HepG2 (cell line): ENCODE measurements at regions not wholly inside any gene's neighbourhood (a gene's known extent, or its start where the extent isn't known, plus 50 kb on each side); places are given as distances from the start of the nearest gene placed in this dataset.

ENCODE experiments used
- ATAC-seq: fragments of 200-7000 bp; cut with Tn5 transposase; 3 replicates; pipeline ENCODE4 v1.9.1; 2020; ENCODE audit warnings: mild to moderate bottlenecking, moderate library complexity
- BruUV-seq: library from RNA; stranded (reverse); fragments of 400-500 nt; replicated peaks from 2 replicates; lab custom pipeline; 2021; lab: Mats Ljungman, UMichigan
- CTCF ChIA-PET: fragments of 300-600 bp; formaldehyde crosslinking; extraction: SDS; loops from one replicate; lab custom pipeline; 2021; ENCODE audit warnings: low total read pairs, inconsistent platforms, low intra/inter-chr PET ratio; lab: Yijun Ruan, JAX
- POLR2A ChIA-PET: fragments of 350-600 bp; sonication (Branson Sonifier 250); formaldehyde crosslinking; loops from one replicate; lab custom pipeline; 2020; ENCODE audit warnings: antibody characterized with exemption, inconsistent platforms; lab: Yijun Ruan, JAX
- DNase-seq: peaks from one replicate; pipeline ENCODE4 v3.0.0-alpha.2; 2015; ENCODE audit warnings: low spot score
- FAIRE-seq: peaks from 3 replicates; lab custom pipeline; 2011; peaks lifted over from hg19 to GRCh38; lab: Jason Lieb, UNC
- H2AFZ ChIP-seq: one replicate; pipeline ENCODE4 v1.6.1; 2011; ENCODE audit warnings: low read length, inconsistent platforms
- H3K27ac ChIP-seq: fragments of 300-600 bp; 3 replicates; pipeline ENCODE4 v1.8.0; 2011; ENCODE audit warnings: mixed run types, mild to moderate bottlenecking, mixed read lengths, low read length, inconsistent platforms; ENCODE audit not compliant: insufficient read depth; ENCODE audit errors: extremely low read length
- H3K27me3 ChIP-seq, 2 experiments: fragments of 200-600 bp in 1 of 2; 2 replicates in 1 of 2; 3 replicates in 1 of 2; pipeline versions ENCODE4 v1.6.0 to v1.8.0; 2011; ENCODE audit warnings: low read length in 2 of 2, mild to moderate bottlenecking in 2 of 2, moderate library complexity in 2 of 2, inconsistent platforms in 1 of 2; ENCODE audit not compliant: insufficient read depth in 2 of 2, control insufficient read depth in 1 of 2
- H3K36me3 ChIP-seq, 2 experiments: fragments of 200-600 bp in 1 of 2; replicated peaks in 1 of 2; 2 replicates in 1 of 2; 3 replicates in 1 of 2; pipeline versions ENCODE4 v1.5.1 to v1.8.0; 2011; ENCODE audit warnings: low read length in 2 of 2, inconsistent platforms in 1 of 2; ENCODE audit not compliant: insufficient read depth in 2 of 2, control insufficient read depth in 1 of 2
- H3K4me1 ChIP-seq: 2 replicates; pipeline ENCODE4 v1.5.1; 2012; ENCODE audit warnings: low read length, inconsistent platforms; ENCODE audit not compliant: insufficient read depth
- H3K4me2 ChIP-seq: 2 replicates; pipeline ENCODE4 v1.6.0; 2011; ENCODE audit warnings: low read depth, low read length, inconsistent platforms
- H3K4me3 ChIP-seq, 3 experiments: fragments of 200-600 bp in 1 of 3; sonication (generic), shearing (Covaris generic) in 1 of 3; replicated peaks in 1 of 3; 2 replicates each; pipeline ENCODE4 v1.5.1; 2011 to 2016; ENCODE audit warnings: low read length in 3 of 3, inconsistent platforms in 2 of 3, low read depth in 2 of 3, mild to moderate bottlenecking in 2 of 3, control low read depth in 1 of 3, mixed read lengths in 1 of 3; ENCODE audit not compliant: insufficient read depth in 1 of 3
- H3K79me2 ChIP-seq: one replicate; pipeline ENCODE4 v1.6.1; 2011; ENCODE audit warnings: low read length, inconsistent platforms; ENCODE audit not compliant: insufficient read depth
- H3K9ac ChIP-seq: 2 replicates; pipeline ENCODE4 v1.6.0; 2011; ENCODE audit warnings: mild to moderate bottlenecking, low read depth, low read length, inconsistent platforms; ENCODE audit not compliant: insufficient read depth
- H3K9me3 ChIP-seq: 2 replicates; pipeline ENCODE4 v1.5.1; 2012; ENCODE audit warnings: mild to moderate bottlenecking, low read length
- H4K20me1 ChIP-seq: 2 replicates; pipeline ENCODE4 v1.6.0; 2011; ENCODE audit warnings: inconsistent platforms, mild to moderate bottlenecking, low read length, moderate library complexity; ENCODE audit not compliant: insufficient read depth
- ISL2 ChIP-seq: sonication (generic); formaldehyde crosslinking; IDR thresholded peaks from 2 replicates; pipeline ENCODE4 v1.5.0; 2020; ENCODE audit warnings: missing genetic modification reagents
- MIER2 ChIP-seq: IDR thresholded peaks from 2 replicates; pipeline ENCODE4 v1.6.1; 2016; ENCODE audit warnings: missing biosample characterization, missing genetic modification reagents
- PTBP1 ChIP-seq: fragments of 200-400 bp; formaldehyde crosslinking; IDR thresholded peaks from 2 replicates; pipeline ENCODE4 v1.6.1; 2018; ENCODE audit warnings: low read length, low read depth; ENCODE audit not compliant: poor library complexity, severe bottlenecking
- THAP11 ChIP-seq: IDR thresholded peaks from 2 replicates; pipeline ENCODE4 v1.6.1; 2016; ENCODE audit warnings: missing biosample characterization, missing genetic modification reagents
- ZNF12 ChIP-seq: sonication (generic); formaldehyde crosslinking; IDR thresholded peaks from 2 replicates; pipeline ENCODE4 v1.5.0; 2020; ENCODE audit warnings: missing genetic modification reagents
- ZNF564 ChIP-seq: sonication (generic); formaldehyde crosslinking; IDR thresholded peaks from 2 replicates; pipeline ENCODE4 v1.8.1; 2023; ENCODE audit warnings: mild to moderate bottlenecking, missing genetic modification reagents
- WGBS: methylation state at CpG from one replicate; pipeline ENCODE4 v1.1.6; 2017; ENCODE audit warnings: low lambda C conversion rate; 5-methylcytosine and 5-hydroxymethylcytosine counted together
- in situ Hi-C: cut with HindIII; loops from 2 replicates; pipeline ENCODE4 v1.10.0; 2017; ENCODE audit warnings: low pct_unique_long_range_greater_than_20kb; ENCODE audit not compliant: extremely low pct_ligation_motif_present
- intact Hi-C: fragments of 100-400 bp; cut with micrococcal nuclease; formaldehyde crosslinking; loops from one replicate; pipeline ENCODE4 v1.10.0; 2022; ENCODE audit not compliant: unreplicated experiment
- TF ChIP-seq, protein P1 (sequence below): IDR thresholded peaks from 2 replicates; pipeline ENCODE4 v1.4.0; 2020; ENCODE audit warnings: mild to moderate bottlenecking, missing genetic modification reagents
- TF ChIP-seq, protein P2 (sequence below): conservative IDR thresholded peaks from 2 replicates; pipeline ENCODE4 v1.6.1; 2018; ENCODE audit warnings: missing genetic modification reagents

DNA sequence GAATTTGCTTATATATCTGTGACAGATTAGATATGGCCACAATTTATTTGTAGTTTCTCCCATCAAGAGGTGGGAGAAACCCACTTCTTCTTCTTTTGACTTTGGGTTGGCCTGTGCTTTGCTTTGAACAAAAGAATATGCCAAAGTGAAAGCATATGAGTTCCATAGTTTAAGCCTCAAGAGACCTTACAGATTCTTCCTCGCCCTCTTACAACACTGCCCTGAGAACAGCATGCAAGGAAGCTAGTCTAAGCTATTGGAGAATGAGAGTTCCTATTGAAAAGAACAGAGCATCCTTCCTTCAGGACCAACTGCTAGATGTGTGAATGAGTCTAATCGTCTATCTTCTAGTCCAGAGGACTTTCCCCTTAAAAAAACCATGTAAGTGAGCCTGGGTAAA lies 394.8 kb downstream of the TUSC7 start:
- ChIA-PET CTCF (no interaction called here), POLR2A (no interaction called here)
- no peak for TF ChIP-seq MIER2 (CRISPR knock-in tag)
- TF ChIP-seq PTBP1: no peak
- TF ChIP-seq, protein P1, sequence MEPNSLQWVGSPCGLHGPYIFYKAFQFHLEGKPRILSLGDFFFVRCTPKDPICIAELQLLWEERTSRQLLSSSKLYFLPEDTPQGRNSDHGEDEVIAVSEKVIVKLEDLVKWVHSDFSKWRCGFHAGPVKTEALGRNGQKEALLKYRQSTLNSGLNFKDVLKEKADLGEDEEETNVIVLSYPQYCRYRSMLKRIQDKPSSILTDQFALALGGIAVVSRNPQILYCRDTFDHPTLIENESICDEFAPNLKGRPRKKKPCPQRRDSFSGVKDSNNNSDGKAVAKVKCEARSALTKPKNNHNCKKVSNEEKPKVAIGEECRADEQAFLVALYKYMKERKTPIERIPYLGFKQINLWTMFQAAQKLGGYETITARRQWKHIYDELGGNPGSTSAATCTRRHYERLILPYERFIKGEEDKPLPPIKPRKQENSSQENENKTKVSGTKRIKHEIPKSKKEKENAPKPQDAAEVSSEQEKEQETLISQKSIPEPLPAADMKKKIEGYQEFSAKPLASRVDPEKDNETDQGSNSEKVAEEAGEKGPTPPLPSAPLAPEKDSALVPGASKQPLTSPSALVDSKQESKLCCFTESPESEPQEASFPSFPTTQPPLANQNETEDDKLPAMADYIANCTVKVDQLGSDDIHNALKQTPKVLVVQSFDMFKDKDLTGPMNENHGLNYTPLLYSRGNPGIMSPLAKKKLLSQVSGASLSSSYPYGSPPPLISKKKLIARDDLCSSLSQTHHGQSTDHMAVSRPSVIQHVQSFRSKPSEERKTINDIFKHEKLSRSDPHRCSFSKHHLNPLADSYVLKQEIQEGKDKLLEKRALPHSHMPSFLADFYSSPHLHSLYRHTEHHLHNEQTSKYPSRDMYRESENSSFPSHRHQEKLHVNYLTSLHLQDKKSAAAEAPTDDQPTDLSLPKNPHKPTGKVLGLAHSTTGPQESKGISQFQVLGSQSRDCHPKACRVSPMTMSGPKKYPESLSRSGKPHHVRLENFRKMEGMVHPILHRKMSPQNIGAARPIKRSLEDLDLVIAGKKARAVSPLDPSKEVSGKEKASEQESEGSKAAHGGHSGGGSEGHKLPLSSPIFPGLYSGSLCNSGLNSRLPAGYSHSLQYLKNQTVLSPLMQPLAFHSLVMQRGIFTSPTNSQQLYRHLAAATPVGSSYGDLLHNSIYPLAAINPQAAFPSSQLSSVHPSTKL (CRISPR knock-in tag): no peak
- no peak for TF ChIP-seq ZNF12 (CRISPR knock-in tag)
- TF ChIP-seq ISL2 (CRISPR knock-in tag): no peak
- TF ChIP-seq, protein P2, sequence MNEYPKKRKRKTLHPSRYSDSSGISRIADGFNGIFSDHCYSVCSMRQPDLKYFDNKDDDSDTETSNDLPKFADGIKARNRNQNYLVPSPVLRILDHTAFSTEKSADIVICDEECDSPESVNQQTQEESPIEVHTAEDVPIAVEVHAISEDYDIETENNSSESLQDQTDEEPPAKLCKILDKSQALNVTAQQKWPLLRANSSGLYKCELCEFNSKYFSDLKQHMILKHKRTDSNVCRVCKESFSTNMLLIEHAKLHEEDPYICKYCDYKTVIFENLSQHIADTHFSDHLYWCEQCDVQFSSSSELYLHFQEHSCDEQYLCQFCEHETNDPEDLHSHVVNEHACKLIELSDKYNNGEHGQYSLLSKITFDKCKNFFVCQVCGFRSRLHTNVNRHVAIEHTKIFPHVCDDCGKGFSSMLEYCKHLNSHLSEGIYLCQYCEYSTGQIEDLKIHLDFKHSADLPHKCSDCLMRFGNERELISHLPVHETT (CRISPR knock-in tag): no peak
- TF ChIP-seq ZNF564 (CRISPR knock-in tag): no peak
- TF ChIP-seq THAP11: no peak
- Histone ChIP-seq H2AFZ (no peak overlapping the region), H3K4me1 (no peaks in the 10 kb centered on the region), H3K27ac (no peak overlapping the region), H3K4me3 (no peak overlapping the region), H3K79me2 (no peaks in the 10 kb centered on the region), H3K9ac (no peak overlapping the region), H3K9me3 (no peaks in the 10 kb centered on the region), H3K27me3 (no peaks in the 10 kb centered on the region), H4K20me1 (no peaks in the 10 kb centered on the region), H3K36me3 (no peaks in the 10 kb centered on the region), H3K4me2 (no peak overlapping the region)
- intact Hi-C loops: no loop called here
- ATAC-seq (no peak), DNase-seq (no peak), FAIRE-seq (no peak)
- in situ Hi-C loops: no loop called here
- WGBS: 0% methylated on average over 2 of the region's 2 CpGs
- no TSS peak for BruUV-seq
